Kidney epithelial cell (primary cell): ENCODE measurements at regions not wholly inside any gene's neighbourhood (a gene's known extent, or its start where the extent isn't known, plus 50 kb on each side); places are given as distances from the start of the nearest gene placed in this dataset.

Experiments used
- DNase-seq: peaks from one replicate; pipeline ENCODE4 v3.0.0-alpha.2; 2010; ENCODE audit warnings: low read depth
- H3K27me3 ChIP-seq: 2 replicates; pipeline ENCODE4 v1.6.0; 2011; ENCODE audit warnings: low read length; ENCODE audit not compliant: control insufficient read depth, insufficient read depth
- H3K36me3 ChIP-seq: 2 replicates; pipeline ENCODE4 v1.5.1; 2011; ENCODE audit warnings: low read length; ENCODE audit not compliant: control insufficient read depth, insufficient read depth
- H3K4me3 ChIP-seq: 2 replicates; pipeline ENCODE4 v1.5.1; 2011; ENCODE audit warnings: low read depth, mild to moderate bottlenecking, control low read depth, low read length
- CTCF ChIP-seq: IDR thresholded peaks from 2 replicates; pipeline ENCODE4 v1.5.1; 2011; ENCODE audit warnings: mild to moderate bottlenecking, moderate library complexity, low read length, control low read depth, inconsistent platforms; ENCODE audit not compliant: insufficient read depth, poor library complexity, severe bottlenecking

- no peaks in the 10 kb centered on the region for H3K27me3 ChIP-seq
- no peak overlapping the region for H3K4me3 ChIP-seq
- no peak for TF ChIP-seq CTCF
- DNase-seq: no peak
- no peaks in the 10 kb centered on the region for H3K36me3 ChIP-seq
Measured at GRCh38 chr11:131172011-131172410, 198.4 kb upstream of the NTM start.

GRCh38 chr11:131178020-131178419 is 192.4 kb upstream of the NTM start:
- DNase-seq: no peak
- Histone ChIP-seq H3K27me3 (no peaks in the 10 kb centered on the region), H3K36me3 (no peaks in the 10 kb centered on the region), H3K4me3 (no peak overlapping the region)
- no peak for TF ChIP-seq CTCF

GRCh38 chr11:131178596-131178995 is 191.8 kb upstream of the NTM start:
- DNase-seq: no peak
- no peak for TF ChIP-seq CTCF

GRCh38 chr11:131179836-131180235 is 190.6 kb upstream of the NTM start:
- no peak for TF ChIP-seq CTCF

More at GRCh38 chr11:131178596-131178995, 191.8 kb upstream of the NTM start:
- Histone ChIP-seq H3K36me3 (no peaks in the 10 kb centered on the region), H3K27me3 (no peaks in the 10 kb centered on the region), H3K4me3 (no peak overlapping the region)

GRCh38 chr11:131185915-131186314 is 184.5 kb upstream of the NTM start:
- DNase-seq: no peak
- no peak for TF ChIP-seq CTCF
- no peaks in the 10 kb centered on the region for H3K36me3 ChIP-seq
- H3K4me3 ChIP-seq: no peak overlapping the region
- peaks cover 2% of the 10 kb centered on the region for H3K27me3 ChIP-seq

More at GRCh38 chr11:131179836-131180235, 190.6 kb upstream of the NTM start:
- Histone ChIP-seq H3K36me3 (no peaks in the 10 kb centered on the region), H3K27me3 (no peaks in the 10 kb centered on the region), H3K4me3 (no peak overlapping the region)
- no peak for DNase-seq

GRCh38 chr11:131186629-131187101 is 183.8 kb upstream of the NTM start:
- Histone ChIP-seq H3K4me3 (no peak overlapping the region), H3K27me3 (peaks cover 2% of the 10 kb centered on the region), H3K36me3 (no peaks in the 10 kb centered on the region)
- no peak for TF ChIP-seq CTCF
- no peak for DNase-seq
